Panc1 (cell line): ENCODE measurements at regions not wholly inside any gene's neighbourhood (a gene's known extent, or its start where the extent isn't known, plus 50 kb on each side); places are given as distances from the start of the nearest gene placed in this dataset.
"Not testable (repeated sequence)": the region's sequence is repeated elsewhere in the genome, so short reads cannot be mapped to it uniquely, and the experiment has no call there.

ENCODE experiments used
- CTCF ChIP-seq: fragments of 450-650 bp; IDR thresholded peaks from 2 replicates; pipeline ENCODE4 v1.5.1; 2017; ENCODE audit warnings: mild to moderate bottlenecking
- POLR2AphosphoS5 ChIP-seq: IDR thresholded peaks from 2 replicates; pipeline ENCODE4 v1.6.1; 2012; ENCODE audit warnings: mild to moderate bottlenecking, low read depth, low read length, moderate library complexity
- REST ChIP-seq, 2 experiments: IDR thresholded peaks; 2 replicates each; pipeline ENCODE4 v1.6.1; 2011 to 2012; ENCODE audit warnings: low read depth in 2 of 2, control low read depth in 1 of 2, low read length in 1 of 2, mild to moderate bottlenecking in 1 of 2, moderate library complexity in 1 of 2; ENCODE audit not compliant: insufficient read depth in 1 of 2
- SIN3A ChIP-seq: IDR thresholded peaks from 2 replicates; pipeline ENCODE4 v1.6.1; 2012; ENCODE audit warnings: low read depth, mild to moderate bottlenecking, low read length, moderate library complexity, borderline replicate concordance; ENCODE audit not compliant: insufficient read depth

GRCh38 chr15:22726104-22726503 lies 60.3 kb upstream of the NIPA1 start:
- TF ChIP-seq CTCF; REST (IDR thresholded peaks at IDR 0.05; ENCODE audit: insufficient read depth in 1 of 2, low read depth in 2 of 2, low read length in 1 of 2); SIN3A; POLR2AphosphoS5: not testable (repeated sequence)
